ENCODE measurements at regions not wholly inside any gene's neighbourhood (a gene's known extent, or its start where the extent isn't known, plus 50 kb on each side); places are given as distances from the start of the nearest gene placed in this dataset.

- TF ChIP-seq CTCF (IDR thresholded peaks at IDR 0.05) (no peak), EZH2phosphoT487 (IDR thresholded peaks at IDR 0.05) (no peak)
Observed at GRCh38 chr1:112318263-112318662, 77.8 kb upstream of the CTTNBP2NL start.
